Loucy (cell line): ENCODE measurements at regions not wholly inside any gene's neighbourhood (a gene's known extent, or its start where the extent isn't known, plus 50 kb on each side); places are given as distances from the start of the nearest gene placed in this dataset.

Experiments
- H2AFZ ChIP-seq: fragments of 200-600 bp; sonication (generic); 2 replicates; pipeline ENCODE4 v1.6.0; 2016; ENCODE audit warnings: antibody characterized with exemption, mild to moderate bottlenecking, low read length, moderate library complexity
- H3F3A ChIP-seq: fragments of 200-600 bp; 2 replicates; pipeline ENCODE4 v1.6.0; 2016; ENCODE audit warnings: antibody characterized with exemption, low read depth, mild to moderate bottlenecking
- H3K27me3 ChIP-seq: fragments of 200-600 bp; sonication (generic); 2 replicates; pipeline ENCODE4 v1.6.1; 2014; ENCODE audit warnings: low read length, mild to moderate bottlenecking; ENCODE audit not compliant: insufficient read depth, poor library complexity, severe bottlenecking
- H3K36me3 ChIP-seq: fragments of 200-600 bp; sonication (generic); 2 replicates; pipeline ENCODE4 v1.6.1; 2016; ENCODE audit warnings: low read length; ENCODE audit not compliant: insufficient read depth
- H3K4me1 ChIP-seq: fragments of 200-600 bp; sonication (generic); 2 replicates; pipeline ENCODE4 v1.5.1; 2014; ENCODE audit warnings: low read length, mild to moderate bottlenecking; ENCODE audit not compliant: insufficient read depth, poor library complexity, severe bottlenecking
- H3K4me2 ChIP-seq: fragments of 200-600 bp; sonication (generic); 2 replicates; pipeline ENCODE4 v1.6.0; 2014; ENCODE audit warnings: antibody characterized with exemption, low read length, low read depth, mild to moderate bottlenecking; ENCODE audit not compliant: poor library complexity, severe bottlenecking
- H3K4me3 ChIP-seq: fragments of 200-600 bp; sonication (generic); 2 replicates; pipeline ENCODE4 v1.5.1; 2014; ENCODE audit warnings: low read length, mild to moderate bottlenecking, mixed read lengths; ENCODE audit not compliant: poor library complexity, severe bottlenecking
- H3K79me2 ChIP-seq: fragments of 200-600 bp; sonication (generic); 2 replicates; pipeline ENCODE4 v1.6.1; 2014; ENCODE audit warnings: low read length; ENCODE audit not compliant: insufficient read depth
- H3K9ac ChIP-seq: fragments of 200-600 bp; sonication (generic); 2 replicates; pipeline ENCODE4 v1.6.0; 2014; ENCODE audit warnings: mild to moderate bottlenecking, low read depth, low read length, moderate library complexity; ENCODE audit not compliant: poor library complexity, severe bottlenecking
- H3K9me2 ChIP-seq: fragments of 200-600 bp; sonication (generic); replicated peaks from 2 replicates; pipeline ENCODE4 v1.6.1; 2016; ENCODE audit warnings: low read depth, low read length, mixed read lengths
- H3K9me3 ChIP-seq: fragments of 200-600 bp; sonication (generic); 2 replicates; pipeline ENCODE4 v1.6.1; 2014; ENCODE audit warnings: mild to moderate bottlenecking, antibody characterized with exemption, low read length, low read depth; ENCODE audit not compliant: insufficient read depth
- H4K20me1 ChIP-seq: fragments of 200-600 bp; sonication (generic); 2 replicates; pipeline ENCODE4 v1.6.0; 2014; ENCODE audit warnings: antibody characterized with exemption, low read length, mild to moderate bottlenecking; ENCODE audit not compliant: insufficient read depth, poor library complexity, severe bottlenecking
- CTCF ChIP-seq: fragments of 200-600 bp; sonication (generic); conservative IDR thresholded peaks from 2 replicates; pipeline ENCODE4 v1.5.1; 2014; ENCODE audit warnings: mild to moderate bottlenecking, antibody characterized with exemption, low read length
- EZH2phosphoT487 ChIP-seq: fragments of 200-600 bp; IDR thresholded peaks from 2 replicates; pipeline ENCODE4 v1.6.1; 2018; ENCODE audit warnings: antibody characterized with exemption, mild to moderate bottlenecking, moderate library complexity, borderline replicate concordance

GRCh38 chr12:84740602-84741001 lies 172.0 kb downstream of the SLC6A15 start:
- H3K4me3 ChIP-seq: no peak overlapping the region
- H3K36me3 ChIP-seq: no peaks in the 10 kb centered on the region
- H4K20me1 ChIP-seq: no peaks in the 10 kb centered on the region
- no peaks in the 10 kb centered on the region; the same call in 1 of the 2 replicates for H3K9me2 ChIP-seq
- H3K9me3 ChIP-seq: no peaks in the 10 kb centered on the region
- no peaks in the 10 kb centered on the region for H3K79me2 ChIP-seq
- no peak overlapping the region for H3K4me2 ChIP-seq
- no peaks in the 10 kb centered on the region for H3K27me3 ChIP-seq
- no peak overlapping the region for H2AFZ ChIP-seq
- no peak for TF ChIP-seq CTCF
- no peak for TF ChIP-seq EZH2phosphoT487
- no peaks in the 10 kb centered on the region for H3F3A ChIP-seq
- no peak overlapping the region for H3K9ac ChIP-seq
- no peaks in the 10 kb centered on the region for H3K4me1 ChIP-seq

- Histone ChIP-seq H3K9ac (no peak overlapping the region), H3K9me3 (no peaks in the 10 kb centered on the region), H3K79me2 (no peaks in the 10 kb centered on the region), H2AFZ (no peak overlapping the region), H3F3A (no peaks in the 10 kb centered on the region), H4K20me1 (no peaks in the 10 kb centered on the region), H3K4me1 (no peaks in the 10 kb centered on the region), H3K4me3 (no peak overlapping the region), H3K27me3 (no peaks in the 10 kb centered on the region), H3K36me3 (no peaks in the 10 kb centered on the region), H3K9me2 (no peaks in the 10 kb centered on the region; the same call in 1 of the 2 replicates), H3K4me2 (no peak overlapping the region)
- no peak for TF ChIP-seq EZH2phosphoT487
- no peak for TF ChIP-seq CTCF
These were observed 174.1 kb downstream of the SLC6A15 start for GRCh38 chr12:84738481-84738972.

- Histone ChIP-seq H3K9ac (no peak overlapping the region), H3K27me3 (no peaks in the 10 kb centered on the region), H3K79me2 (no peaks in the 10 kb centered on the region), H3K4me2 (no peak overlapping the region), H3K4me3 (no peak overlapping the region), H3K36me3 (no peaks in the 10 kb centered on the region), H4K20me1 (no peaks in the 10 kb centered on the region), H3K4me1 (no peaks in the 10 kb centered on the region), H3K9me3 (no peaks in the 10 kb centered on the region), H2AFZ (no peak overlapping the region), H3K9me2 (no peaks in the 10 kb centered on the region), H3F3A (no peaks in the 10 kb centered on the region)
- TF ChIP-seq EZH2phosphoT487 (no peak), CTCF (no peak)
These were observed 179.7 kb downstream of the SLC6A15 start for GRCh38 chr12:84732828-84733340.
